GM13977 (cell line): ENCODE measurements at regions not wholly inside any gene's neighbourhood (a gene's known extent, or its start where the extent isn't known, plus 50 kb on each side); places are given as distances from the start of the nearest gene placed in this dataset.

ENCODE experiments used
- DNase-seq: peaks from one replicate; pipeline ENCODE4 v3.0.0; 2012; ENCODE audit warnings: low spot score
- CTCF ChIP-seq: IDR thresholded peaks from 2 replicates; pipeline ENCODE4 v1.5.1; 2012; ENCODE audit warnings: mild to moderate bottlenecking, control low read depth; ENCODE audit not compliant: insufficient read depth; ENCODE audit errors: extremely low read depth, missing control alignments
- in situ Hi-C: fragments of 300-500 bp; cut with MboI; formaldehyde crosslinking; loops from one replicate; pipeline ENCODE4 v1.12.0; 2022; ENCODE audit warnings: low sequenced_read_pairs, low pct_unique_long_range_greater_than_20kb, mixed read lengths, inconsistent platforms; ENCODE audit not compliant: unreplicated experiment

GRCh38 chr7:88391247-88391646, 84.6 kb upstream of the STEAP4 start:
- TF ChIP-seq CTCF = no peak
- DNase-seq = no peak
- in situ Hi-C loops = no loop called here

GRCh38 chr7:88387368-88387767, 80.7 kb upstream of the STEAP4 start:
- in situ Hi-C loops = no loop called here
- DNase-seq = no peak
- no peak for TF ChIP-seq CTCF

- no peak for DNase-seq
- in situ Hi-C loops = no loop called here
- TF ChIP-seq CTCF = no peak
Measured at GRCh38 chr7:88386665-88387156, 80.0 kb upstream of the STEAP4 start.

GRCh38 chr7:88377434-88377833, 70.7 kb upstream of the STEAP4 start:
- DNase-seq = no peak
- in situ Hi-C loops = no loop called here
- TF ChIP-seq CTCF = no peak

- in situ Hi-C loops = no loop called here
- no peak for TF ChIP-seq CTCF
- no peak for DNase-seq
Measured at GRCh38 chr7:88368686-88369085, 62.0 kb upstream of the STEAP4 start.

GRCh38 chr7:88366845-88367244, 60.2 kb upstream of the STEAP4 start:
- no peak for TF ChIP-seq CTCF
- no peak for DNase-seq
- in situ Hi-C loops = no loop called here

GRCh38 chr7:88363869-88364268, 57.2 kb upstream of the STEAP4 start:
- in situ Hi-C loops = no loop called here
- DNase-seq = no peak
- no peak for TF ChIP-seq CTCF
